GM19397 (cell line): ENCODE measurements at regions not wholly inside any gene's neighbourhood (a gene's known extent, or its start where the extent isn't known, plus 50 kb on each side); places are given as distances from the start of the nearest gene placed in this dataset.

ENCODE experiments used
- ATAC-seq: cut with Tn5 transposase; IDR thresholded peaks from one replicate; pipeline ENCODE4 v1.9.1; 2021; ENCODE audit warnings: mild to moderate bottlenecking, moderate library complexity; ENCODE audit not compliant: unreplicated experiment

GRCh38 chr10:78740976-78741915, 327.5 kb upstream of the ZMIZ1 start:
- no peak for ATAC-seq

GRCh38 chr10:78742406-78742729, 326.4 kb upstream of the ZMIZ1 start:
- ATAC-seq: no peak

GRCh38 chr10:78742730-78743615, 325.8 kb upstream of the ZMIZ1 start:
- no peak for ATAC-seq

GRCh38 chr10:78744056-78744455, 324.7 kb upstream of the ZMIZ1 start:
- ATAC-seq: no peak

- no peak for ATAC-seq
Observed at GRCh38 chr10:78744491-78745090, 324.2 kb upstream of the ZMIZ1 start.

- no peak for ATAC-seq
Observed at GRCh38 chr10:78745441-78745840, 323.3 kb upstream of the ZMIZ1 start.

- ATAC-seq: no peak
Observed at GRCh38 chr10:78746155-78746763, 322.5 kb upstream of the ZMIZ1 start.

GRCh38 chr10:78747401-78748234, 321.1 kb upstream of the ZMIZ1 start:
- ATAC-seq: no peak

- no peak for ATAC-seq
Observed at GRCh38 chr10:78748235-78748533, 320.6 kb upstream of the ZMIZ1 start.

- no peak for ATAC-seq
Observed at GRCh38 chr10:78749200-78749599, 319.6 kb upstream of the ZMIZ1 start.

GRCh38 chr10:78749898-78750297, 318.9 kb upstream of the ZMIZ1 start:
- no peak for ATAC-seq

- no peak for ATAC-seq
Observed at GRCh38 chr10:78750418-78750817, 318.3 kb upstream of the ZMIZ1 start.

- ATAC-seq: no peak
Observed at GRCh38 chr10:78751716-78752115, 317.1 kb upstream of the ZMIZ1 start.

GRCh38 chr10:78752221-78752620, 316.5 kb upstream of the ZMIZ1 start:
- no peak for ATAC-seq

GRCh38 chr10:78752708-78753107, 316.1 kb upstream of the ZMIZ1 start:
- ATAC-seq: no peak

- no peak for ATAC-seq
Observed at GRCh38 chr10:78754269-78755062, 314.3 kb upstream of the ZMIZ1 start.

GRCh38 chr10:78755063-78755701, 313.6 kb upstream of the ZMIZ1 start:
- no peak for ATAC-seq

GRCh38 chr10:78755877-78756455, 312.8 kb upstream of the ZMIZ1 start:
- ATAC-seq: no peak
